Transverse colon (tissue), 4 donors: ENCODE measurements at regions not wholly inside any gene's neighbourhood (a gene's known extent, or its start where the extent isn't known, plus 50 kb on each side); places are given as distances from the start of the nearest gene placed in this dataset.

ENCODE experiments used
- EP300 ChIP-seq: sonication (generic); formaldehyde crosslinking; IDR thresholded peaks from one replicate; pipeline ENCODE4 v1.6.1; 2017; ENCODE audit warnings: antibody characterized with exemption, low read depth
- POLR2A ChIP-seq: fragments of 450-650 bp; IDR thresholded peaks from one replicate; pipeline ENCODE4 v1.6.1; 2016; ENCODE audit warnings: antibody characterized with exemption, mild to moderate bottlenecking, moderate library complexity
- POLR2AphosphoS5 ChIP-seq, 3 donors: sonication (generic); formaldehyde crosslinking; IDR thresholded peaks; one replicate each; pipeline ENCODE4 v1.6.1; 2016; ENCODE audit warnings: antibody characterized with exemption in 3 of 3
- TF ChIP-seq, protein P1 (sequence below), 5 experiments: fragments of 200-600 bp in 3 of 5; fragments of 450-650 bp in 2 of 5; sonication (generic) in 3 of 5; IDR thresholded peaks; 1 replicate in 2 of 5; 2 replicates in 3 of 5; pipeline ENCODE4 v1.5.1; 2016 to 2017; ENCODE audit warnings: antibody characterized with exemption in 5 of 5, inconsistent platforms in 3 of 5, mild to moderate bottlenecking in 2 of 5, moderate library complexity in 1 of 5

DNA sequence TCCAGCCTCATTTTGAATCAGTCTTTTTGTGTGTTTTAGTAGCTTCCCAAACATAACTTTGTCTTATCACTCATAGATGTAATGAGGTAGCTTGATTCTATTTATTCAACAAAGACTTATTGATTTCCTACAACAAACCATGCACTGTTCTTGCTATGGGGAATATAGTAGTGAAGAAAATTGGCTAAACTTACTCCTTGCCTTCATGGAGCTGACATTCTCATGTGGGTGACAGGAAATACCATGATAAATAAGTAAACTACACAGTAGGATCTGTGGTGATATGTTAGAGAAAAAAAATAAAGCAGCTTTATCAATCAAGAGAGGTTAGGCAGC lies 255.7 kb upstream of the TNC start:
- TF ChIP-seq, protein P1, sequence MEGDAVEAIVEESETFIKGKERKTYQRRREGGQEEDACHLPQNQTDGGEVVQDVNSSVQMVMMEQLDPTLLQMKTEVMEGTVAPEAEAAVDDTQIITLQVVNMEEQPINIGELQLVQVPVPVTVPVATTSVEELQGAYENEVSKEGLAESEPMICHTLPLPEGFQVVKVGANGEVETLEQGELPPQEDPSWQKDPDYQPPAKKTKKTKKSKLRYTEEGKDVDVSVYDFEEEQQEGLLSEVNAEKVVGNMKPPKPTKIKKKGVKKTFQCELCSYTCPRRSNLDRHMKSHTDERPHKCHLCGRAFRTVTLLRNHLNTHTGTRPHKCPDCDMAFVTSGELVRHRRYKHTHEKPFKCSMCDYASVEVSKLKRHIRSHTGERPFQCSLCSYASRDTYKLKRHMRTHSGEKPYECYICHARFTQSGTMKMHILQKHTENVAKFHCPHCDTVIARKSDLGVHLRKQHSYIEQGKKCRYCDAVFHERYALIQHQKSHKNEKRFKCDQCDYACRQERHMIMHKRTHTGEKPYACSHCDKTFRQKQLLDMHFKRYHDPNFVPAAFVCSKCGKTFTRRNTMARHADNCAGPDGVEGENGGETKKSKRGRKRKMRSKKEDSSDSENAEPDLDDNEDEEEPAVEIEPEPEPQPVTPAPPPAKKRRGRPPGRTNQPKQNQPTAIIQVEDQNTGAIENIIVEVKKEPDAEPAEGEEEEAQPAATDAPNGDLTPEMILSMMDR (IDR thresholded peaks at IDR 0.05), result no peak
- TF ChIP-seq POLR2A (no peak), POLR2AphosphoS5 (IDR thresholded peaks at IDR 0.05) (no peak), EP300 (no peak)
